ENCODE measurements at regions not wholly inside any gene's neighbourhood (a gene's known extent, or its start where the extent isn't known, plus 50 kb on each side); places are given as distances from the start of the nearest gene placed in this dataset.

- Histone ChIP-seq H3K4me1 (no peaks in the 10 kb centered on the region), H3K9me3 (no peaks in the 10 kb centered on the region), H3K27ac (no peak overlapping the region), H3K27me3 (no peaks in the 10 kb centered on the region), H3K4me3 (no peak overlapping the region), H3K36me3 (no peaks in the 10 kb centered on the region)
- TF ChIP-seq, protein P1, sequence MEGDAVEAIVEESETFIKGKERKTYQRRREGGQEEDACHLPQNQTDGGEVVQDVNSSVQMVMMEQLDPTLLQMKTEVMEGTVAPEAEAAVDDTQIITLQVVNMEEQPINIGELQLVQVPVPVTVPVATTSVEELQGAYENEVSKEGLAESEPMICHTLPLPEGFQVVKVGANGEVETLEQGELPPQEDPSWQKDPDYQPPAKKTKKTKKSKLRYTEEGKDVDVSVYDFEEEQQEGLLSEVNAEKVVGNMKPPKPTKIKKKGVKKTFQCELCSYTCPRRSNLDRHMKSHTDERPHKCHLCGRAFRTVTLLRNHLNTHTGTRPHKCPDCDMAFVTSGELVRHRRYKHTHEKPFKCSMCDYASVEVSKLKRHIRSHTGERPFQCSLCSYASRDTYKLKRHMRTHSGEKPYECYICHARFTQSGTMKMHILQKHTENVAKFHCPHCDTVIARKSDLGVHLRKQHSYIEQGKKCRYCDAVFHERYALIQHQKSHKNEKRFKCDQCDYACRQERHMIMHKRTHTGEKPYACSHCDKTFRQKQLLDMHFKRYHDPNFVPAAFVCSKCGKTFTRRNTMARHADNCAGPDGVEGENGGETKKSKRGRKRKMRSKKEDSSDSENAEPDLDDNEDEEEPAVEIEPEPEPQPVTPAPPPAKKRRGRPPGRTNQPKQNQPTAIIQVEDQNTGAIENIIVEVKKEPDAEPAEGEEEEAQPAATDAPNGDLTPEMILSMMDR (IDR thresholded peaks at IDR 0.05), result no peak
- no peak for DNase-seq (ENCODE audit: low spot score)
Observed at GRCh38 chr3:83513677-83514076, 1445.1 kb upstream of the CADM2 start.

DNA sequence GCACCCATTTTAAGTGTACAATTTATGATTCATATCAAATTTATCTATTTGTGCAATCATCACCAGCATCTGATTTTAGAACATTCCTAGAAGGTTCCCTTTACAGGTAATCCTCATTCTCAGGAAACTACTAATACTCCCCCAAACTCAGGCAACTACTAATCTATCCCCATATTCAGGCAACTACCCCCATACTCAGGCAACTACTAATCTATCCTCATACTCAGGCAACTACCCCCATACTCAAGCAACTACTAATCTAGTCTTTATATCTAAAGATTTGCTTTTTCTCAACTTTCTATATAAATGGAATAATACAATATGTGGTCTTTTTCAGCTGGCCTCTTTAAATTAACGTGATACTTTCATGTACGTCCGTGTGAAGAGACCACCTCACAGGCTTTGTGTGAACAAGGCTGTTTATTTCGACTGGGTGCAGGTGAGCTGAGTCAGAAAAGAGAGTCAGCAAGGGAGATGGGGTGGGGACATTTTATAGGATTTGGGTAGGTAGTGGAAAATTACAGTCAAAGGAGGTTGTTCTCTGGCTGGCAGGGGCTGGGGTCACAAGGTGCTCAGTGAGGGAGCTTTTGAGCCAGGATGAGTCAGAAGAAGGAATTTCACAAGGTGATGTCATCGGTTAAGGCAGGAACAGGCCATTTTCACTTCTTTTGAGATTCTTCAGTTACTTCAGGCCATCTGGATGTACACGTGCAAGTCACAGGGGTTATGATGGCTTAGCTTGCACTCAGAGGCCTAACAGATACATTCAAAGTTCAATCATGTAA is 1444.5 kb upstream of the CADM2 start:
- no peaks in the 10 kb centered on the region for H3K4me1 ChIP-seq
- H3K27ac ChIP-seq, result no peak overlapping the region
- no peak for DNase-seq (ENCODE audit: low spot score)
- H3K9me3 ChIP-seq, result no peaks in the 10 kb centered on the region
- no peaks in the 10 kb centered on the region for H3K27me3 ChIP-seq
- TF ChIP-seq, protein P1 (IDR thresholded peaks at IDR 0.05), result no peak
- H3K36me3 ChIP-seq, result no peaks in the 10 kb centered on the region
- no peak overlapping the region for H3K4me3 ChIP-seq

DNA sequence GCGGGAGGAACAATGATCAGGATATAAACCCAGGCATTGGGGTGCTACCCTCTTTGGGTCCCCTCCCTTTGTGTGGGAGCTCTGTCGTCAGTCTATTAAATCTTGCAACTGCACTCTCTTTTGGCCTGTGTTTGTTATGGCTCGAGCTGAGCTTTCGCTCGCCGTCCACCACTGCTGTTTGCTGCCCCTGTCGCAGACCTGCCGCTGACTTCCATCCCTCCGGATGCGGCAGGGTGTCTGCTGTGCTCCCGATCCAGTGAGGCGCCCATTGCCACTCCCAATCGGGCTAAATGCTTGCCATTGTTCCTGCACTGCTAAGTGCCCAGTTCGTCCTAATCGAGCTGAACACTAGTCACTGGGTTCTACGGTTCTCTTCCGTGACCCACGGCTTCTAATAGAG is 1443.7 kb upstream of the CADM2 start:
- no peaks in the 10 kb centered on the region for H3K9me3 ChIP-seq
- H3K4me1 ChIP-seq, result no peaks in the 10 kb centered on the region
- TF ChIP-seq, protein P1 (IDR thresholded peaks at IDR 0.05), result no peak
- no peaks in the 10 kb centered on the region for H3K36me3 ChIP-seq
- no peak overlapping the region for H3K4me3 ChIP-seq
- H3K27ac ChIP-seq, result no peak overlapping the region
- no peak for DNase-seq (ENCODE audit: low spot score)
- H3K27me3 ChIP-seq, result no peaks in the 10 kb centered on the region

GRCh38 chr3:83523470-83524073 is 1435.2 kb upstream of the CADM2 start:
- TF ChIP-seq, protein P1 (IDR thresholded peaks at IDR 0.05), result peak; percentile 17 to 69
- H3K9me3 ChIP-seq, result no peaks in the 10 kb centered on the region
- no peak overlapping the region for H3K4me3 ChIP-seq
- no peaks in the 10 kb centered on the region for H3K4me1 ChIP-seq
- H3K27ac ChIP-seq, result no peak overlapping the region
- no peak for DNase-seq (ENCODE audit: low spot score)
- no peaks in the 10 kb centered on the region for H3K27me3 ChIP-seq
- H3K36me3 ChIP-seq, result no peaks in the 10 kb centered on the region

GRCh38 chr3:83524901-83525300 is 1433.9 kb upstream of the CADM2 start:
- H3K27me3 ChIP-seq, result no peaks in the 10 kb centered on the region
- TF ChIP-seq, protein P1 (IDR thresholded peaks at IDR 0.05), result no peak
- DNase-seq (ENCODE audit: low spot score), result no peak
- no peaks in the 10 kb centered on the region for H3K36me3 ChIP-seq
- no peaks in the 10 kb centered on the region for H3K9me3 ChIP-seq
- H3K4me3 ChIP-seq, result no peak overlapping the region
- no peak overlapping the region for H3K27ac ChIP-seq
- H3K4me1 ChIP-seq, result no peaks in the 10 kb centered on the region
